KMS-11 (cell line): ENCODE measurements at regions not wholly inside any gene's neighbourhood (a gene's known extent, or its start where the extent isn't known, plus 50 kb on each side); places are given as distances from the start of the nearest gene placed in this dataset.

Source experiments
- H2AFZ ChIP-seq: fragments of 200-600 bp; sonication (generic); 2 replicates; pipeline ENCODE4 v1.6.1; 2016; ENCODE audit warnings: antibody characterized with exemption, mixed run types, low read depth
- H3K27ac ChIP-seq: fragments of 200-600 bp; sonication (generic); 2 replicates; pipeline ENCODE4 v1.6.1; 2016; ENCODE audit warnings: mild to moderate bottlenecking, mixed run types
- H3K27me3 ChIP-seq: fragments of 200-600 bp; sonication (generic); 2 replicates; pipeline ENCODE4 v1.6.1; 2017; ENCODE audit warnings: mild to moderate bottlenecking, low read depth, mixed run types, moderate library complexity; ENCODE audit not compliant: insufficient read depth
- H3K36me3 ChIP-seq: fragments of 200-600 bp; sonication (generic); 2 replicates; pipeline ENCODE4 v1.6.1; 2017; ENCODE audit warnings: mild to moderate bottlenecking, mixed run types; ENCODE audit not compliant: insufficient read depth
- H3K4me1 ChIP-seq: fragments of 200-600 bp; sonication (generic); 2 replicates; pipeline ENCODE4 v1.6.1; 2016; ENCODE audit warnings: mild to moderate bottlenecking, low read depth, mixed run types; ENCODE audit not compliant: poor library complexity, severe bottlenecking
- H3K4me2 ChIP-seq: fragments of 200-600 bp; sonication (generic); 2 replicates; pipeline ENCODE4 v1.7.0; 2016; ENCODE audit warnings: mild to moderate bottlenecking, mixed run types
- H3K4me3 ChIP-seq: fragments of 200-600 bp; sonication (generic); IDR thresholded peaks from 2 replicates; pipeline ENCODE4 v1.6.1; 2017; ENCODE audit warnings: low read depth, low read length, mixed read lengths; ENCODE audit not compliant: insufficient read depth
- H3K79me2 ChIP-seq: fragments of 200-600 bp; sonication (generic); 2 replicates; pipeline ENCODE4 v1.6.1; 2016; ENCODE audit warnings: low read depth, mixed run types; ENCODE audit not compliant: insufficient read depth
- H3K9ac ChIP-seq: fragments of 200-600 bp; sonication (generic); 2 replicates; pipeline ENCODE4 v1.6.1; 2016; ENCODE audit warnings: mild to moderate bottlenecking, mixed run types
- H4K20me1 ChIP-seq: fragments of 200-600 bp; sonication (generic); 2 replicates; pipeline ENCODE4 v1.6.1; 2016; ENCODE audit warnings: mild to moderate bottlenecking, mixed run types; ENCODE audit not compliant: insufficient read depth
- CTCF ChIP-seq: fragments of 200-600 bp; sonication (generic); conservative IDR thresholded peaks from 2 replicates; pipeline ENCODE4 v1.6.1; 2017; ENCODE audit warnings: low read depth, mild to moderate bottlenecking, antibody characterized with exemption, low read length, moderate library complexity, mixed read lengths

GRCh38 chr16:51549836-51550235 is 398.8 kb upstream of the SALL1 start:
- no peak overlapping the region for H3K4me2 ChIP-seq
- no peak overlapping the region for H2AFZ ChIP-seq
- no peak overlapping the region for H3K9ac ChIP-seq
- no peaks in the 10 kb centered on the region for H3K4me1 ChIP-seq
- H3K4me3 ChIP-seq: no peak overlapping the region
- no peaks in the 10 kb centered on the region for H3K27me3 ChIP-seq
- no peaks in the 10 kb centered on the region for H3K36me3 ChIP-seq
- H4K20me1 ChIP-seq: no peaks in the 10 kb centered on the region
- TF ChIP-seq CTCF: no peak
- H3K27ac ChIP-seq: no peak overlapping the region
- H3K79me2 ChIP-seq: no peaks in the 10 kb centered on the region

GRCh38 chr16:51545951-51546350 is 394.9 kb upstream of the SALL1 start:
- no peak overlapping the region for H3K4me3 ChIP-seq
- no peak overlapping the region for H3K9ac ChIP-seq
- H3K36me3 ChIP-seq: no peaks in the 10 kb centered on the region
- H3K27me3 ChIP-seq: no peaks in the 10 kb centered on the region
- no peak overlapping the region for H3K4me2 ChIP-seq
- H4K20me1 ChIP-seq: no peaks in the 10 kb centered on the region
- no peak for TF ChIP-seq CTCF
- no peaks in the 10 kb centered on the region for H3K79me2 ChIP-seq
- no peak overlapping the region for H3K27ac ChIP-seq
- H3K4me1 ChIP-seq: no peaks in the 10 kb centered on the region
- no peak overlapping the region for H2AFZ ChIP-seq

GRCh38 chr16:51544851-51545467 is 393.9 kb upstream of the SALL1 start:
- H3K4me3 ChIP-seq: no peak overlapping the region
- no peak overlapping the region for H2AFZ ChIP-seq
- H3K27me3 ChIP-seq: no peaks in the 10 kb centered on the region
- no peaks in the 10 kb centered on the region for H3K4me1 ChIP-seq
- TF ChIP-seq CTCF: no peak
- no peak overlapping the region for H3K27ac ChIP-seq
- no peaks in the 10 kb centered on the region for H3K36me3 ChIP-seq
- no peak overlapping the region for H3K9ac ChIP-seq
- no peak overlapping the region for H3K4me2 ChIP-seq
- H4K20me1 ChIP-seq: no peaks in the 10 kb centered on the region
- no peaks in the 10 kb centered on the region for H3K79me2 ChIP-seq

DNA sequence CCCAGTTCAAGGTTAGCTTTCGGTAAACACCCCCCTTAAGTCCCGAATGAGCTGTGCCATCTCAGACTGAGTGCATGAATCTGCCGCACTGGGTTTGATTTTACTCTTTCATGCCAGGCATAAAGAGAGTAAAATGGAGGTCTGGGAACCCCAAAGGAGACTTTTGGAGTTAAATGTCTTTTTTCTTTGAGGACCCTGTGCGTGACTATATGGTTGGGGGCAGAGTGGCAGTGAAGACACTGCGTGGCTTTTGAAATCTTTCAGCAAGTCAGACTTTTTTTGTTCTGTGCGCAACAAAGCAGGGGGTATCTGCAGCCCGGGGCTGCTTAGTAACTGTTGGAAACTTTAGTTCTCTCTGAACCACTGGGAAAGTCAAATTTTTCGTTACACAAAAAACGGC is 392.9 kb upstream of the SALL1 start:
- Histone ChIP-seq H3K27me3 (no peaks in the 10 kb centered on the region), H3K4me2 (no peak overlapping the region), H3K4me1 (no peaks in the 10 kb centered on the region), H3K36me3 (no peaks in the 10 kb centered on the region), H2AFZ (no peak overlapping the region), H3K79me2 (no peaks in the 10 kb centered on the region), H3K9ac (no peak overlapping the region), H4K20me1 (no peaks in the 10 kb centered on the region), H3K4me3 (no peak overlapping the region), H3K27ac (no peak overlapping the region)
- TF ChIP-seq CTCF: no peak
